Hypothalamus (tissue), 51 donors: ENCODE measurements at regions not wholly inside any gene's neighbourhood (a gene's known extent, or its start where the extent isn't known, plus 50 kb on each side); places are given as distances from the start of the nearest gene placed in this dataset.

ENCODE experiments used
- DNase-seq, 51 donors: peaks; one replicate each; lab custom pipeline; 2025; lab: John Stamatoyannopoulos, UW

DNA sequence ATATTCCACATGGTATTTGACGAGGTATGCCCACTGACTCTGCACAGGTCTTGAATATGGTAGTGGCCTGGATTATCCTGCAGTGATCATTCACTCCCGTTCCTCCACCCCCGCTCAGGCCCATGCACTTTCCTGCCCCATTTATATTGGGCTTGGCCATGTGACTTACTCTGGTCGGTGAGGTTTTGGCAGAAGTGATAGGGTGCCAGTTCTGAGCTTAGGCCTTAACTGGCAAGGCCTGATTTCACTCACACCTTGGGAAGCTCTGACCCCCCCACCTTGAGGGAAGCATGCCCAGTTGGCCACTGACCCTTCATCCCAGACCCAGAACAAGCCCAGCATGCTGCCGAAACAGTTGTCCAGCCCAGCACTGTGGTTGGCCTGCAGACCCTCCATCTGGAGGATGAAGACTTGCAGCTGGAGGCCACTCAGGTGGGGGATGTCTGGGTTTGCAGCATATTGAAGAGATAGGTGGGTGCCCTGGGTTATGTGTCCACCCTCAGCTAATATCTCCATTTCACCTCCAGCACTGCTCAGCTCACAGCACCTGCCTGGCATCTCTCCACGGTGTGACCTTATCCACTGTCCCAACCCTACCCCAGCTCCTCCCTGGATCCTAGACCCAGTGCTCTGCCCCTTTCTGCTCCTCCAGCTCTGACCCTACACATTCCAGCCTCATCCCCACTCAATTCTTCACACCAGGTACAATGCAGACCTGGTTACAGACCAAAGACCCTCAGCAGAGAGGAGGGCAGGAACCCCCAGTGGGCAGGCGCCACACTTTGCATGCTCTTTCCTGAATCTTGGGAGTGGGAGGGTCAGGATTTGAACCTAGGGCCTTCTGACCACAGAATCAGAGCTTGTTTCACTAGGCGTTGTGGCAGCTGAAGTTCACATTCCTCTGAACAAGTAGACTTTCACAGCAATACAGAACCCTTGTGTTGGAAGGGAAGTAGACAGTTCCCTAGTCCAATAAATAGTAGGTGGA is 138.1 kb upstream of the CHST15 start:
- no peak for DNase-seq

DNA sequence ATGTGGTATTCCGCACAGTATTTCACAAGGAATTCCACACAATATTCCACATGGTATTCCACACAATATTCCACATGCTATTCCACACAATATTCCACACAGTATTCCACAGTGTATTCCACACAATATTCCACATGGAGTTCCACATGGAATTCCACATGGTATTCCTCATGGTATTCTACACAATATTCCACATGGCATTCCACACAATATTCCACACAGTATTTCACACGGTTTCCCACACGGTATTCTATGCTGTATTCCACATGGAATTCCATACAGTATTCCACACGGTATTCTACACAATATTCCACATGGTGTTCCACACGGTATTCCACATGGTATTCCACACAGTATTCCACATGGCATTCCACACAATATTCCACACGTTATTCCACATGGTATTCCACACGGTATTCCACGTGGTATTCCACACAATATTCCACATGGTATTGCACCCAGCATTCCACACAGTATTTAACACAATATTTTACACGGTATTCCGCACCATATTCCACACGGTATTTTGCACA is 137.3 kb upstream of the CHST15 start:
- no peak for DNase-seq

DNA sequence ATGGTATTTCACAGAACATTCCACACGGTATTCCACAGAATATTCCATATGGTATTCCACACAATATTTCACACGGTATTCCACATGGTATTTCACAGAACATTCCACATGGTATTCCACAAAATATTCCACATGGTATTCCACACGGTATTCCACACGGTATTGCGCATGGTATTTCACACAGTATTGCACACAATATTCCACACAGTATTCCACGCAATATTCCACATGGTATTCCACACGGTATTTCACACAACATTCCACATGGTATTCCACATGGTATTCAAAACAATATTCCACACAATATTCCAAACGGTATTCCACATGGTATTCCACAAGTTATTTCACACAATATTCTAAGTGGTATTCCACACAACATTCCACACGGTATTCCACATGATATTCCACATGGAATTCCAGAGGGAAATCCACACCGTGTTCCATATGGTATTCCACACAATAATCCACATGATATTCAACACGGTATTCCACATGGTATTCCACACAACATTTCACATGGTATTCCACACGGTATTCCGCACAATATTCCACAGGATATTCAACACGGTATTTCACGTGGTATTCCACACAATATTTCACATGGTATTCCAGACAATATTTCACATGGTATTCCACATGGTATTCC is 136.7 kb upstream of the CHST15 start:
- no peak for DNase-seq

DNA sequence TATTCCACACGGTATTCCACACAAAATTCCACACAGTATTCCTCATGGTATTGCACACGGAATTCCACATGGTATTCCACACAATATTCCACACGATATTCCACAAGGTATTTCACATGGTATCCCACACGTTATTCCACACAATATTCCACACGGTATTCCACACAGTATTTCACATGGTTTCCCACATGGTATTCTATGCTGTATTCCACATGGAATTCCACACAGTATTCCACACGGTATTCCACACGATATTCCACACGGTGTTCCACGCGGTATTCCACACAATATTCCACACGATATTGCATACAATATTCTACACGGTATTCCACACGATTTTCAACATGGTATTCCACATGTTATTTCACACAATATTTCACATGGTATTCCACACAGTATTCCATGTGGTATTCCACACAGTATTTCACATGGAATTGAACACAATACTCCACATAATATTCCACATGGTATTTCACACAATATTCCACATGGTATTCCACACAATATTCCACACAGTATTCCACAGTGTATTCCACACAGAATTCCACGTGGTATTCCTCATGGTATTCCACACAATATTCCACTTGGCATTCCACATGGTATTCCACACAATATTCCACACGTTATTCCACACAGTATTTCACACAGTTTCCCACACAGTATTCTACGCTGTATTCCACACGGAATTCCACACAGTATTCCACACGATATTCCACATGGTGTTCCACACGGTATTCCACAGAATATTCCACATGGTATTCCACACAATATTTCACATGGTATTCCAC is 136.0 kb upstream of the CHST15 start:
- DNase-seq, result no peak

DNA sequence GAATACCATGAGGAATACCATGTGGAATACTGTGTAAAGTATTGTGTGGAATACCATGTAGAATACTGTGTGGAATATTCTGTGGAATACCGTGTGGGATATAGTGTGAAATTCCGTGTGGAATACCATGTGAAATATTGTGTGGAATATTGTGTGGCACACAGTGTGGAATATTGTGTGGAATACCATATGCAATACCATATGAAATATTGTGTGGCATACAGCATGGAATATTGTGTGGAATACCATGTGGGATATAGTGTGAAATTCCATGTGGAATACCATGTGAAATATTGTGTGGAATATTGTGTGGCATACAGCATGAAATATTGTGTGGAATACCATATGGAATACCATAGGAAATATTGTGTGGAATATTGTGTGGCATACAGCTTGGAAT is 135.1 kb upstream of the CHST15 start:
- no peak for DNase-seq

DNA sequence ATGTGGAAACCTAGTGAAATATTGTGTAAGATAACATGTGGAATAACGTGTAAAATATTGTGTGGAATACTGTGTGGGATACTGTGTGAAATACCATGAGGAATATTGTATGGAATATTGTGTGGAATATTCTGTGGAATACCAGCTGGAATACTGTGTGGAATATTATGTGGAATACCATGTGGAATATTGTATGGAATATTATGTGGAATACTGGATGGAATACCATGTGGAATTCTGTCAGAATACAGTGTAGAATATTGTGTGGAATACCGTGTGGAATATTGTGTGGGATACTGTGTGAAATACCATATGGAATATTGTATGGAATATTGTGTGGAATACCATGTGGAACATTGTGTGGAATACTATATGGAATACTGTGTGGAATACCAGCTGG is 134.6 kb upstream of the CHST15 start:
- DNase-seq, result no peak

DNA sequence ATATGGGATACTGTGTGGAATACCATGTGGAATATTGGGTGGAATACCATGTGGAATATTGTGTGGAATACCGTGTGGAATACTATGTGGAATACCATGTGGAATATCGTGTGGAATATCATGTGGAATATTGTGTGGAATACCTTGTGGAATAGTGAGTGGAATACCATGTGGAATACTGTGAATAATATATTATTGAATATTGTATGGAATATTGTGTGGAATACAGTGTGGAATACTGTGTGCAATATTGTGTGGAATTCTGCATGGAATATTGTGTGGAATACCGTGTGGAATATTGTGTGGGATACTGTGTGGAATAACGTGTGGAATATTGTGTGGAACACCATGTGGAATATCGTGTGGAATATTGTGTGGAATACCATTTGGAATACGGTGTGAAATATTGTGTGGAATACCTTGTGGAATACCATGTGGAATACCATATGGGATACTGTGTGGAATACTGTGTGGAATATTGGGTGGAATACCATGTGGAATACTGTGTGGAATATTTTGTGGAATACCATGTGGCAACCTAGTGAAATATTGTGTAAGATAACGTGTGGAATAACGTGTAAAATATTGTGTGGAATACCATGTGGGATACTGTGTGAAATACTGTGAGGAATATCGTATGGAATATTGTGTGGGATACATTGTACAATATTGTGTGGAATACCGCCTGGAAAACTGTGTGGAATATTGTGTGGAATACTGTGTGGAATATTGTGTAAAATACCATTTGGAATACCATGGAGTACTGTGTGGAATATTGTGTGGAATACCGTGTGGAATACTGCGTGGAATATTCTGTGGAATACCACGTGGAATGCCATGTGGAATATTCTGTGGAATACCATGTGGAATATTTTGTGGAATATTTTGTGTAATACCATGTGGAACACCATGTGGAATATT is 133.9 kb upstream of the CHST15 start:
- no peak for DNase-seq

DNA sequence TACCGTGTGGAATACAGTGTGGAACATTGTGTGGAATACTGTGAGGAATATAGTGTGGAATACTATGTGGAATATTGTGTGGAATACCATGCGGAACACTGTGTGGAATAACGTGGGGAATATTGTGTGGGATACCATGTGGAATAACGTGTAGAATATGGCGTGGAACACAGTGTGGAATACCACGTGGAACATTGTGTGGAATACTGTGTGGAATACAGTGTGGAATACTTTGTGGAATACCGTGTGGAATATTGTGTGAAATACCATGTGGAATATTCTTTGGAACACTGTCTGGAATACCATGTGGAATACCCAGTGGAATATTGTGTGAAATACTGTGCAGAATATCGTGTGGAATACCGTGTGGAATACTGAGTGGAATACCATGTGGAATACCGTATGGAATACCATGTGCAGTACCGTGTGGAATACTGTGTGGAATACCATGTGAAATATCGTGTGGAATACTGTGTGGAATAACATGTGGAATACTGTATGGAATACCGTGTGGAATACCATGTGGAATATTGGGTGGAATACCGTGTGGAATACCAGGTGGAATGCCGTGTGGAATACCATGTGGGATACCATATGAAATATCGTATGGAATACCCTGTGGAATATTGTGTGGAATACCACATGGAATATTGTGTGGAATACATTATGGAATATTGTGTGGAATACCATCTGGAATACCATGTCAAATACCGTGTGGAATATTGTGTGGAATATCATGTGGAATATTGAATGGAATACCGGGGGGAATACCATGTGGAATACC is 133.1 kb upstream of the CHST15 start:
- no peak for DNase-seq

DNA sequence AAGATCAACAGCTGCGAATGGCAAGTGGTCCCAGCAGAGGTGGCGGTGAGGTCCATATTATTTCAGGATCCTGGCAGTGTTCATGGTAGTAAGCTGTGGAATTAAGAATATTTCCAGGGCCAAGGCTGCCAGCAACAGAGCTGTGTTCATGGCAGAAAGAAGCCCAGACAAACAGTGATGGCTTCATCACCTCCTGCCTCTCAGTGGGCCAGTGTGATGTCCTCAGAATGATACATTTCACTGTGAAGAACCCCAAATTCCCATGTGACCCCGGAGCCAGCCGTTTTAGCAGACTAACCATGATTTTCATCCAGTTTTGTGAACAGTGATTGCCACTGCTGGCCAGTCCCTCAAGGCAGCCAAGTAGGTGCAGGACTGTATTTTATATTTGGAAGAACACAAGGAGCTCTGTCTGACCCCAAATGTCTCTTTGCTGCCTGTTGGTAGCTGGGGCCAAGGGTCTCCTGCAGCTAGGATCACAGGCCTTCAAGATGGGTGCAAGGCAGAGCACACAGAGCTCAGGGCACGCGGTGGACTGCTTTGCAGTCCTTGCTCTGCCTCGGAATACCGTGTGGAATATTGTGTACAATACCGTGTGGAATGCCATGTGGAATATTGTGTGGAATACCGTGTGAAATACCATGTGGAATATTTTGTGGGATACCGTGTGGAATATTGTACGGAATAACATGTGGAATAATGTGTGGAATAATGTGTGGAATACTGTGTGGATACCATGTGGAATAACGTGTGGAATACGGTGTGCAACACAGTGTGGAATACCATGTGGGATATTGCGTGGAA is 132.3 kb upstream of the CHST15 start:
- no peak for DNase-seq

DNA sequence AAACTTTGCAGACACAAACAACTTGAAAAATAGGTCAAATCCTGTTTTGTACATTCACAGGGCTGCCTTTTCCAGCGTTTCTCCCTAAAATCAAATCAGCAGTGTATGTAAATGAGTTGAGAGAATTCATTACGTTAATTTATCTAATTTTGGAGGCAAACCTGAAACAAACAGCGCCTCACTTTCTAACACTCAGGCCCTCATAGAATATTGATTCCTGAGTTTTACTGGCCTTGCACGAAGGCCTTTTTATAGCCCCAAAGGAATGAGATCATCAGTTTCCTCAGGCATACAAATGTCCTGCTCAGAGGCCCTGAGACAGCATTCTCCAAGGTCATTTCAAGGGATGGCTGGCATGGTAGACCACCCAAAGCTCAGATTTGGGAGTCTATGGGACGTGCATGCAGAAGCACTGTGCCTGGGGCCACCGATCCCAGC is 131.7 kb upstream of the CHST15 start:
- DNase-seq, result no peak

DNA sequence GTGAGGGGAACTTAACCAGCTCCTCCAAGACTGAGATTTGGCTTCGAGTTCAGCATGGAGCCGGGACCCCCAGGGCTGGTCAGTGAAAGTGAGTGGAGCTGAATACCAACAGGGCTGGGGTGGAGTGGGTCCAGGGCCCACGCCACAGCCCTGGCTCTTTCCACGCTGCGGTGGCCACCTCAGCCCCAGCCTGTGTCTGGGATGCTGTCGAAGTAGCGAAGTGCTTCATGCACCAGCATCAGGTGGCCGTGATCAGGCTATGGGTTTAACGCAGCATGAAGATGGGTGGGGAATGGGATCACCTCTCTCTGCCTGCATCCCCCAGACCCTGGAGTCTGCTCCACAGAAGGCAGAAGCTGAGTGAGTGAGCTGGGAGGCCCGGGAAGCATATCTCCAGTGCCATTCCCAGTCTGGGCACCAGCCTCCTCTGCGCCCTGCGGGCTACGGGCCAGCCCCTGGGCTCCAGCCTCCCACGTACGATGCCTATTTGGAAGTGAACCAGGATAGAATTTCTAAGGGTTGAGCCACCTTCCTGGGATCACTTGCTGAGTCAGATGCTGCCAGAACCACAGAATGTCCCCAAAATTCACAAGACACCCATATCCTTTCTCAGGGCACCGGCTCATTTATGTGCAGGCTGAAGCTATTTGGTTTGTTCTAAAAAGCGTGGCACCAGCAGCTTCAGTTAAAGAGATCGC is 131.1 kb upstream of the CHST15 start:
- peak in 12 of 51 donors; percentile 13 to 40 (median 26) for DNase-seq

DNA sequence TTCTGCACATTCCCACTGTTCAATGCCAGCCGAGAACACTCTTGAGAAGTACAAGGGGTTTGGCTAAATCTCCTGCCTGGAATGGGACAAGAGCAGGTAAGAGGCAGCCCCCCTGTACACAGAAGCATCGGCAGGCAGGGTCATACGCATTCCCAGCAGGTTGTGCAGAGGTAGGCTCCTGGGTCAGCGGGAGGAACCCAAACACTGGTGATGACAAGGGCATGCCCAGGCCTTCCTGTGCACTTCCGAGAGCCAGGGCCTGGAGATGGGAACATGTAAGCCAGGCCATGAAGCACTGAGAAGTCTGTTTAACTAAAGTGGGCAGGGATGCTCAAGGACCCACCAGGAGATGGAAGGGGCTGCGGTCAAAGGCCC is 130.3 kb upstream of the CHST15 start:
- no peak for DNase-seq

DNA sequence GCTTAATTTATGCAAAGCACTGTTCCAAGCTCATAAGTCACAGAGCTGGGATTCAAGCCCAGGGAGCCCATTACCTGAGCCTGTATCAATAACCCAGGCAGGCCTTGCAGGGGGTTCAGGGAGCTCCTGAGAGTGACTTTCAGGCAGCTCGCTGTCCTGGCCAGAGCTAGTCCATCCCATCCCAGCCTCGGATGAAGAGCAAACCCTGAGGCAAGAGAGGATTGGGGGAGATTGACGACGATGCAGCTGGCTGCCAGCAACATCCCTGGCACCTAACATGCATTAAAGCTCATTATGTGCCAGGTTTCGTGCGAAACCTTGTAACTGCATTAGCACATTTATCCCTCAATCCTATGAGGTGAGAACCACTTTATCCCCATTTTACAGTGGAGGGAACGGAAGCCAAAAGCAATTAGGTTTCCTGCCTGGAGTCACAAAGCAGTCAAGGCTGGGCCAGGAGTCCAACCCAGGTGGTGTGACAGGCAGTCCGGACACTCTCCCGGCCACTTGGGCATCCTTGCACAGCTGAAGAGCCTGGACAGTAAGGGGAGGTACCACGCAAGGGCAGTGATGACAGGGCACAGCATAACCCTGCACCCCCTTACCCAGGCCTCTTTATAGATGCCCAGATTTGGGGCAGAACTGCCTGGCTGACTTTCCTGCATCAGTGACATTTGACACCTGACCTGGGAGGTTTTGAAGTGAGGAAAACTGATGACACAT is 129.8 kb upstream of the CHST15 start:
- no peak for DNase-seq

DNA sequence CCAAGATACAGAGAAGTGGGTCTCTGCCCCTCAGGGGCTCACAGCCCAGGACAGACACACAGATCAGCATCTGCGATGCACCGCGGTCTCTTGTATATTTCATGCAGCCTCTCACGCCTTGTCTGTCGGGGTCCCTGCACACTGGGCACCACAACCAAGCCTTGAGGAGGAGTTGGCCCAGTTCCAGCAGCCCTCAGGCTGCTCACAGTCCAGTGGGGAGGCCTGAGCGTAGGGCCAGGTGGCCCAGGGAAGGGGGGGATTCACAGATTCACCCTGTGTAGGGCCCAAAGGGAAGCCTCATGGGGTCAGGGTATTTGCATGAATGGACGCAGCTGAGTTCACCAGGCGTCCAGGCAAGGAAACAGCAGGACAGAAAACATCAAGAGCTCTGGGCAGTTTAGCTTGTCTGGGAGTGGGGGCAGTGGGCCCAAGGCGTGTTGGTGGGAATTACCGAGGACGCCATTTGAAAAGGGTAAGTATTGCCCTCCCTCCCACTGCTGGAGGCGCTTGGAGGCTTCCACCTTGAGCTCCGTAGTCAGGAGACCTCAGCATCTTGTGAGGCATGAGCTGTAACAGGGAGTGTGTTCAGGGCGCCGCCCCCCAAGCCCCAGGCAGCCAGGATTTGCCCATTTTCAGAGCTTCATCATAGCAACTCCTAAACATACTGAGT is 129.1 kb upstream of the CHST15 start:
- no peak for DNase-seq

DNA sequence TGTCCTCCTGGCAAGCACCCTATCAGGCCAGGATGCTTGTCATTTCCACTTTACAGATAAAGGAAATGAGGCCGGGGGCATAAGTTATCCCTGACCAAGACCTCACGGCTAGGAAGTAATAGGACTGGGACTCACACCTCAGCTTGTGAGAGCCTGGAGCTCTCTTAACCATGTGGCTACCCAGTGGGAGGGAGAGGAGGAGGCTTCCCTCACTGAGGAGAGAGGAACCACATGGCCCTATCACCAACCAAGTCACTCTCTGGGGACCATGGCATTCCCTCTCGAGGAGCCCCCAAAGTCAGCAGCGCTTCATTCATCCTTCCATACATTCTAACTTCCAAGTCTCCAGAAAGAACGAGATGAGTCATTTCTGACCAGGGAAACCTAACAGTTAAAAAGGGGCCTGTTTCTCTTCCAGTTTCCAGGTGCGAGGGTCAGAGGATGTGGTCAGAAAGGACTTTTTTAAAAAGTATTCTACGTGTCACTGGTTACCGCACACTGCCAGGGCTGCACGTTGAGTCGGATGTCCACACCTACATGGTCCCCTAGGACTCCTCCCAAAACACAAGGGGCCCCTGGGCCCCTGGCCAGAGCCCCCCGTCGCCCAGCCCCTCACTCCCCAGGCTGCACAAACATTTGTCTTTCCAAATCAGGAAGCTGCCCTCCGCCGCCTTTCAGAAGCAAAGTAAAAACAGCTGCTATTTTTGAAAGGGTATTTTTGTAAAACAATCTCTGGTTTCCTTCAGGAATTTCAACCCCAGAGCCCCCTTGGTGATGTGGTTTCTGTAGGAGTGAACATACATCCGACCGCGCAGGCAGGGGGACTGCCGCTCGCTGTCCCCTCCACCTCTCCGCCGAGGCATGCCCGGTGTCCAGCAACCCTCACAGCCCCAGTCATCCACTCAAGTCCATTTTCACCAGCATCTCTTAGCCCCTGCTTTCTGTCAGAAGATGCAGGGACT is 128.2 kb upstream of the CHST15 start:
- DNase-seq, result no peak
